ENCODE measurements at regions not wholly inside any gene's neighbourhood (a gene's known extent, or its start where the extent isn't known, plus 50 kb on each side); places are given as distances from the start of the nearest gene placed in this dataset.
A peak's percentile ranks its signal among the peaks of the same experiment; 100 is the strongest.
"Not testable (repeated sequence)": the region's sequence is repeated elsewhere in the genome, so short reads cannot be mapped to it uniquely, and the experiment has no call there.

DNA sequence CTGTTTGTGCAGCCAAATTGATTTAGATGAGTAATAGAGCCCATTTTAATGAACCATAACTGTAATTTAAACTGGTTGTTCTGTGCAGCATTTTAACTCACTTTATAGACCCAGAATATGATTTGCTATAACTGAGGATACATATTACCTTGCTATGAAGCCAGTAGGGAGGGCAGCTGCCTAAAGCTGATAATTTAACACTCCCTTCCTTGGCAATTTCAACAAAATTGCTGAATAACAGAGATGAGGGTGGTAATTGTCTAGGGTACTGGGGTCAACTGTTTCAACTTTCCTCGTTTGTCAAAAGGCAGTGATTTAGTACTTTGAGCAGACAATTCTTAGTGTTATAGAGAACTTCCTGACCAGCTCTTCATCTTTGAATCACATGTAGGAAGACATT is 304.9 kb upstream of the POU1F1 start:
- no peak for DNase-seq (ENCODE audit: low spot score)

DNA sequence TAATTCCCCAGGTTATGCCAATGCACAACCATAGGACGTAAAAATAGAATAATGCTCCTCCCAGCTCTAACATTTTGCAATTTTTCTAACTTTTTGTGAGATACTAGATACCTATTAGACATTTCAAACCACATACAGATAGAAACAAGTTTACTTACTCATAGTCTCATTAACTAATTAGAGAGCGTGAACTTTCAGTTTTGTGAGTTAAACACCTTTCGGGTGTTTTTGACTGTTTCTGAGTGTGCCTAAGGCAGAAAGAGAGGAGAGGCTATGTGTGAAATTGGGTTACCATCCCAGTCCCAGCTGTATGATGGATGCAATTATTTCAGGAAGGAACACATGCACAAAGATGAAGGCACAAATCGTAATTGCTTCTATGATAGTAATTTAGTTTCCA is 300.4 kb upstream of the POU1F1 start:
- DNase-seq (ENCODE audit: low spot score): no peak

DNA sequence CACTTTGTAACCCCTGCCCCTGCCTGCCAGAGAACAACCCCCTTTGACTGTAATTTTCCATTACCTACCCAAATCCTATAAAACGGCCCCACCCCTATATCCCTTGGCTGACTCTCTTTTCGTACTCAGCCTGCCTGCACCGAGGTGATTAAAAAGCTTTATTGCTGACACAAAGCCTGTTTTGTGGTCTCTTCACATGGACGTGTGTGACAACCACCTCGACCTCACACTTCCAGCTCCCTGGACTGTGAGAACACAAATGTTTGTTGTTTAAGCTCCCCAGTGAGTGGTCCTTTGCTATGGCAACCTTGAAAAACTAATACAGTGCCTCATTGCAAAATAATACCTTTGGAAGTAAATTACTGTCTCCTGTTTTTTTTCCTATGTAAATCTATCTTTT is 299.2 kb upstream of the POU1F1 start:
- no peak for DNase-seq (ENCODE audit: low spot score)

DNA sequence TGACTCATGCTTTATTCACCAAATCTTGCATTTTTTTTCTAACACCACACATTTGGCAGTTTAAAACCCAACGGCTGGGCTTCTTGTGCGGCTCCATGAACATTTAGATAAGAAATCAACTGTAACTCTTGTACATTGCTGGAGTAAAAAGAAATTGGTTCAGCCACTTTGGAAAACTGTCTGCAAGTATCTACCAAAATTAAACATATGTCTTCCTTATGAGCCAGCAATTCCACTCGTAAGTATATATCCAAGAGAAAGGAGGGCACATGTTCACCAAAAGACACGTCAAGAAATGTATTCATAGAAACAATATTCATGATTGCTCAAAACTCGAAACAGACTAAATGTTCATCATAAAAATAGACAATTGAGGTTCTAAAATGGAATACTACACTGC is 291.9 kb upstream of the POU1F1 start:
- no peak for DNase-seq (ENCODE audit: low spot score)

DNA sequence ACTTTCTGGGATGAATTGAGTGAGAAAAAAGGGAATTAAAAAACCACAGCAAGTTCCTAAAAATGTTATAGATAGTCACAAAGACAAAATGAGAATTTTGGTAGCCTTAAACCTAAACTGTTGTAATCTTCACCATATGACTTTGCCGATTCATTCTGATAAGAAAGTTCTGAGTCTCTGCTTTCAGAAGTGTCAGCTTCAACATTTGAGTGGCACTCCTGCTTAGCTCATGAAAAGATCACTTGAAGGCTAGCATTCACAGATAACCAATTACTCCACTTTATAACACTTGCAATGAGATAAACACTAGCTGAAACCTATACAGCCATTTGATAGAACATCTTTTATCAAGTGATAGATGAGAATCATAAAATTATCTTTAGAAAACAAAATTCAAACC is 288.1 kb upstream of the POU1F1 start:
- no peak for DNase-seq (ENCODE audit: low spot score)

DNA sequence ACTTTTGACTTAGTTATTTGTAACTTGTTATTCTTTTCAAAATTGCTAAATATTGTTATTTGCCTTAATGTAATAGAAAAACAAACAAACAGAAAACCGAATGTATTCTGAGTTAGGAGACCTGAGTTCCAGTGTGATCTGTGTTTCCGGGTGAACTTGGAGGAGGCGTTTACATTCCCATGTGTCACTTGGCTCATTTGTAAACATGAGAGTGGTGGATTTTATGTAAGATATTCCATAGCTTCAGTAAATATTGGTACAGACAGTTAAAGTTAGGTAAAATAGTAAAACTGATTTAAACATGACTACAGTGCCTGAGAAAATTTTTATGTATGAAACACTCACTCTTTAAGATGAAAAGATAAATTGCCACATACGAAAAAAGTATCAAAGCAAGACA is 287.3 kb upstream of the POU1F1 start:
- DNase-seq (ENCODE audit: low spot score): no peak

DNA sequence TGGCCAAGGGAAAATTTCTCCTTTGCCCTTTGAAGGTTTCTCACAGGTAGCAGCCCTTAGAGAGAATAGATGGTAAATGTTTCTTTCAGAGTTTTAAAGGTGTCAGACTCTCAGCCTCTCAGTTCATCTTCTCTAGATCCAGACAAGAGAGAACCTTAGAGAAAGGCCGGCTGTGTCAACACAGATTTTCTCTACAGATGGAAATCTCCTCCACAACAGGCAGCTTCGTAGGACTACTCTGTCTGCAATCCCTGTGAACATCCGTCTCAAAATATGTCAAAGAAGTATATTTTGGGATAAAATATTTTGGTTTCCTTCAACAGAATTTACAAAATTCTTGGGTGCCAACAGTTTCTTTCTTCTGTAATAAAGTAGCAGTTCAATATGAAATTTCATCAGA is 282.1 kb upstream of the POU1F1 start:
- no peak for DNase-seq (ENCODE audit: low spot score)

DNA sequence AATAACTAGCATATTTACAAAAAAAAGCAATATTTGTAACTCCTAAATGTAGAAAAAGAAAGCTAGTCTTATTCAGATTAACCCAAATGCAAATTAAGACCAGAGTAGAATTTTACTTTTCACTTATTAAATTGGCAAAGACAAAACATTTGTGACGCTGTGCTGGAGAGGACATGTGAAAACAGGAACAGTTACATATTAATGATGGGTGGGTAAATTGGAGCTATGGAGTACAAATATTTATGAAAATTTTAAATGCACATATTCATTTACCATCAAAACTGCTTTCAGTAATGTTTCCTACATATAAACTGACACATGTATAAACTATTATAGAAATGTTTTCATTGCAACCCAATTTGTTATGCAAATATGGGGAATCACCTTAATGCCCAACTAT is 278.9 kb upstream of the POU1F1 start:
- DNase-seq (ENCODE audit: low spot score): no peak

DNA sequence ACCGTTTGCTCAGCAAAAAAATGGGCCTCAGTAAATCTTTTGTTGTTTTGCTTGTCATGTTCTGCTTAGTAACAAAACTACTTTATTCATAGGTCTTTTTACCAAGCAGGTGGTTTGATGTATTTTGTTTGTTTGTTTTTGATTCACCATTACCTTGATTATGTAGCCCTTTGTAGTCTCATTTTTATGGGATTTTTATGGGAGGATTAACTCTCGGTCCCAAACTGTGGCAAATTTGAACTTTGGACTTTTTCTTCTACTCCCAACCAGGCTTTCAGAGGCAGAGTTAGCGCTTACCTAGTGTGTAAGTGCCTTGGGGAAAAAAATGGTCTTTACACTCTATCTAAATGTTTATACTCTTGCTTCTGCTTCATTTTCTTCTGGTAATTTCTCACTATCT is 276.7 kb upstream of the POU1F1 start:
- DNase-seq (ENCODE audit: low spot score): no peak

DNA sequence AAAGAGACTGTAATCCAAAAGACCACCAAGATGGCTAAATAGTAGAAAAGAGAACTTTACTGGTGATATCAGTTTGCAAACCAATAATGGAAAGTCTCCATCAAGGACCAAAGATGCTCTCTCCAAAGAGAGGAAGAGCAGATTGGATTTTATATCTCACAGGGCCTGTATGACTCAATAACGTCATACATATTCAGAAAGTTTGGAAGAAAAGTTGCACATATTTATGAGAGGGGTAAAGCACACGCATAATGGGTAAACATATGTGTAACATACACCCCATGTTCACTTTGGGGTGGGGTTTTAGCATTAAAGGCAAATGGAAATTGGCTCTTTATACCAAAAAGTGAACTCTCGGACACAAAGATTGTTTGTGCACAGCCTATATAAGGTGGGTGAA is 274.5 kb upstream of the POU1F1 start:
- no peak for DNase-seq (ENCODE audit: low spot score)

DNA sequence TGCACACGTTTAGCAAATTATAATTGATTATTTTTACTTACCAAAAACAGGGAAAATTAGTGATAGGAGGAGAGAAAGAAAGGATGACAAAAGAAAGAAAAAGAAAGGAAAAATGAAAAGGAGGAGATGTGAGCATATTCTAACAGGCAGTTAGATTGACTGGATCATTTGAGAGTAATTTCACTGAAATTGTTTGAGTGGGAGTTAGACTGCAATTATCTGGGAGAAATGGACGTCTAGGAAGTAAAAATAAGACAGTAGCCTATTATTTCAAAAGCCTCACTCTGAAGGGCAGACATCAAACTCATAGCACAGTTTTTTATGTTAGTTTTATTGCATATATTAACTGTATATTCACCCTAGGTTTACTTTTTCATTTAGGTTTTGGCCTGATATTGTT is 272.8 kb upstream of the POU1F1 start:
- no peak for DNase-seq (ENCODE audit: low spot score)

DNA sequence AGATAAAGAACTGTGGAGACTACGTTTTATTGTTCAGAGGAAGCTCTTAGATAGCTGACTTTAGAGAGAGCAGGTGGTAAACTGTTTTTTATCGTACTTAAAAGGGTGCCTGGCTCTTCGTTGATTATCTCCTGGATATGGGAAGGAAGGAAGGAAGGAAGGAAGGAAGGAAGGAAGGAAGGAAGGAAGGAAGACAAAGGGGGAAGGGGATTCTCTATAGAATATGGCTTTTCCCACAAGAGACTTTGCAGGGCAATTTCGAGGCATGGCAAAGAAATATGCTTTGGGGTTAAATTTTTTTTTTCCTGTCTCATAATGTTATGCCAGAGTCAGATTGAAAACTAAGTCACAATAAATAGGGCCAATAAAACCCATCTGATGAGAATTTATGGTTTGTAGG is 271.9 kb upstream of the POU1F1 start:
- DNase-seq (ENCODE audit: low spot score): no peak

DNA sequence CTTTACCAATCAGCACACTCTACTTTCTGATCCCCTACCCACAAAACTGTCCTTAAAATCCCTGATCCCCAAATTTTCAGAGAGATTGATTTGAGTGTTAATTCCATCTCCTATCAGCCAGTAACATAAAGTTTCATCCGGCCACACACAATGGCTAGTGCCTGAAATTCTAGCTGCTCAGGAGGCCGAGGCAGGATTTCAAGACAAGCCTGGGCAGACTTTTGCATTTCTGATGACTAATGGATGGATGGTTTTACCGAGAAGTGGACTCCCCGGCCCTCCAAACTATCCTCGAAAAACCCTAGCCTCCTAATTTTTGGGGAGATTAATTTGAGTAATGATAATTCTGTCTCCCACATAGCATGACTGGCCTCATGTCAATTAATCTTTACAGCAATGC is 269.8 kb upstream of the POU1F1 start:
- no peak for DNase-seq (ENCODE audit: low spot score)

DNA sequence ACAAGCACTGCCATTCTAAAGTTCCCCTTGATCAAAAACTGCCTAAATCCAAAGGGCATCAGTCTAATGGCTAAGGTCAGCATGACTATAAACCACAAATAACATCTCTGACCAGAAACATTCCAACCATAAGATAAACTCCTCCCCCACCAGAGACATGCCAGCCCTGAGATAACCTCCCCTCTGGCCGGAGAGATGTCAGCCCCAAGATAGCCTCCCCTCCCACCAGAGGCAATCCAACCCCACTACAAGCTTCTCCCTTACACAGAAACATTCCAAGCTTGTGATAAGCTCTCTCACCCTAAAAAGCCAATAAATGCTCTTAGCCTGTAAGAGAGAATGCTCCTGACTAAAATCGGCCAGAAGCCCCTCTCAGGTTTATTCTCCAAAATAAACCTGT is 267.0 kb upstream of the POU1F1 start:
- DNase-seq (ENCODE audit: low spot score): not testable (repeated sequence)

DNA sequence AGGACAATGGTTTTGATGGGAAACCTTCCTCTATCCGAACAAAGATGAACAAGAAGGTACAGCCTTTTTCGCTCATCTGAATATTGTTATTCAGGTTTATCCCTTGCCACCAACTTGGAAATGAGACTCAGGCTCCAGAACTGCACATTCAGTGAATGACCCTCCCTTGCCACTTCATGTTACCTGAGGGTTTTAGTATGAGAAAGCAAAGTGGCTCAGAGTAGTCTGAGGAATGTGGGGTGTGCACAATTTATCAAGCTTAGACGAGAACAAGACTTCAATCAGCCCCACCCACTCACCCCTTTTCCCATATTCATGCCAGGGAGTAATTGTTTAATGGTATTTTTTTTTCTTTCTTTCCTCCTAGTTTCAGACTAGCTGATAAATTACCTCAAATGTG is 265.3 kb upstream of the POU1F1 start:
- no peak for DNase-seq (ENCODE audit: low spot score)

DNA sequence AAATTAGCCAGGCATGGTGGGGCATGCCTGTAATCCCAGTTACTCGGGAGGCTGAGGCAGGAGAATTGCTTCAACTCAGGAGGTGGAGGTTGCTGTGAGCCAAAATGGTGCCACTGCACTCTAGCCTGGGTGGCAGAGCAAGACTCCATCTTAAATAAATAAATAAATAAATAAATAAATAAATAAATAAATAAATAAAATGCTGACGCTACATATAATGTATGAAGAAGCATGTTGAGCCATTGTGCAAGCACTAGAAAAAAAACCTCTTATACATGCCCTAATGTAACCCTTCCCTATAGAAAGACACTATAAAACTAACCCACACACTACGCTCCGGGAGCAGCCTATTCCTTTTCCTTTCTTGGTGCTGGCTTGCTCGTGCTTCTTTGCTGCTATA is 262.3 kb upstream of the POU1F1 start:
- DNase-seq (ENCODE audit: low spot score): not testable (repeated sequence)

DNA sequence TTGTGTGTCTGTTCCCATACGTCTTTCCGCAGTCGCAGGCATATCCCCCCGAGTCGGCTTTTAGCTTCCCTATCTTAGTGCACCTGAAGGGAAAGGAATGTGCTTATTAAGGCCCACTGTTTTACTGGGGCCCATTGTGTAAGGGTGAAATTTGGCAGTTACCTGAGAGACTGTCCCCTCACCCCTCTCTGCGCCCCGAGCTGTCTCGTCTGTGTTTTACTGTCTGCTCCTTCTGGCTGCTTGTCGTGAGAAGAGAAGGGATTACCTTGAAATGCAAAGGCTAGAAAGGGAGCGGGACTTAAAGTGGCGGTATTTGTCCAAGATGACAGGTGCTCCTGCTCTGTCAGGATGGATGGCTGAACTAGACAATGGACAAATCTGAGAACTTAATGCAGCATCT is 233.0 kb upstream of the POU1F1 start:
- DNase-seq (ENCODE audit: low spot score): no peak

DNA sequence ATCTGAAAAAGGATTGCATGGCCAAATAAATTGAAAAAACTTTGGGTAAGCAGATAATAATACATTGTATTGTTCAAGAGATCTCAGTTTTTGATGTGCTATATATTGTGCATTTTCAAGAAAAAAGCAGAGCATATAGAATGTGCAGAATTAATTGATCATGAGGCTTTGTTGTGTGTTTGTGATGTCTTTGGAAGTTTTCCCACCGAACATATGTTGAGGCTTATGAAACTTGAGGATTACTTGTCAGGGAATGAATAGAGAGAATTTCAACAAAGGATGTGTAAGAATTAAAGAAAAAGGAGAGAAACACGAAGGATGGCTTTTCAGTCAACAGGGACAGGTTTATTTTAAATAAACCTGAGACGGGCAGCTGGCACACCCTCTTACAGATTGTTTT is 232.5 kb upstream of the POU1F1 start:
- no peak for DNase-seq (ENCODE audit: low spot score)

DNA sequence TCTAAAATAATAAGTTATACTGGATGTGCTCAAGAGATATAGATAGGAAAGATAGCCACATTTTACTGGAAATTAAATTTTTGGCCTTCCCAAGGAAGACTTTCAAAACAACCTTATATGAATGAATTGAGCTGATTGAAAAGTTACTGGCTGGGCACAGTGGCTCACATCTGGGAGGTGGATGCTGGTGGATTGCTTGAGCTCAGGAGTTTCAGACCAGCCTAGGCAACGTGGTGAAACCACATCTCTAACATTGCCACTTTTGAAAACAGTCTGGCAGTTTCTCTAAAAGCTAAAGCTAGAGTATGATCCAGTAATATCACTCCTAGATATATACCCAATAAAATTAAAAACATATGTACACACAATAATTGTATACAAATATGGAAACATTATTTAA is 231.4 kb upstream of the POU1F1 start:
- DNase-seq (ENCODE audit: low spot score): no peak

DNA sequence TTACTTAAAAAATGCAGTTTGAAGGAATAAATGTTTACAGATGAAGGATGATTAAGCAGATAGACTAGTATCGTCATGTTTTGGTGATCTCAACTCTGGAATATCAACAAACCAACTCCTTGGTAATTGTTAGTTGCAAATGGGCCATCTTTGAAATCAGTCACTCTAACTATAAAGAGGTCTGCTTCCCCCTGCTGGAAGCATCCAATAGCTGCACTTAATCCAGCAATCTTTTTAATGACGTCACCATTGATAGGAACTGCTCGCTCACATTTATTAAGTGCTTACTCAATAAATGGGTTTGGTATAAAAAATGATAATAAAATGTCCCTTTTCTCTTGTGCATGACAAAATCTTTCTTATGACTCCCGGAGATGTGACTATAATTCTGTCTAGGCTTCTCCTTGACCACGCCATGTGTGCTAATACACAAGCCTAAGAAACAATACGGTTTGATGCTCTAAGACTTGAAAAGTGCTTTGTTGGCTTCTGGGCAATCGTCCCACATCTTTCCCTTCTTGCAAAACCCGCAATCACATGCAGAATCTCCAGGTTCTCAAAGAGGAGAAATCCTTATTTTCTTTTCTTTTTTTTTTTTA is 227.6 kb upstream of the POU1F1 start:
- peak; percentile 25 for DNase-seq (ENCODE audit: low spot score)

DNA sequence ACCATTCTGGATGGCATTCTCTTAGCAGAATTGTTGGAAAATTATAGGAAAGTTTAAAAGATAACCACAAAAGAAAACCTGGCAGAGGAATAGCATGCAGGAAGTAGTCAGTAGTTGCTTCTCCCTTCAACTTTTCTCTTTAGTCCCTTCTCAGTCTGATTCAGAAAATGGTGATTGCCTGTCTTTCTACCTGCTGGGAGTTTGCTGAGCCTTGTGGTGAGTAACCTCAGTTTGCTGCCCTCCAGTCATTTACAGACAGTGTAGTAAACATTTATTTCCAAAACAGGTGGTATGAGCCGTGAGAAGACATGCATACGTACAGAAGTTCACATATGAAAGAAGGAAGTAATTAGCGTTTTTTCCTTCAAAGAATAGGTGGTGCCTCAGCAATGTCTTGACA is 224.7 kb upstream of the POU1F1 start:
- DNase-seq (ENCODE audit: low spot score): no peak

DNA sequence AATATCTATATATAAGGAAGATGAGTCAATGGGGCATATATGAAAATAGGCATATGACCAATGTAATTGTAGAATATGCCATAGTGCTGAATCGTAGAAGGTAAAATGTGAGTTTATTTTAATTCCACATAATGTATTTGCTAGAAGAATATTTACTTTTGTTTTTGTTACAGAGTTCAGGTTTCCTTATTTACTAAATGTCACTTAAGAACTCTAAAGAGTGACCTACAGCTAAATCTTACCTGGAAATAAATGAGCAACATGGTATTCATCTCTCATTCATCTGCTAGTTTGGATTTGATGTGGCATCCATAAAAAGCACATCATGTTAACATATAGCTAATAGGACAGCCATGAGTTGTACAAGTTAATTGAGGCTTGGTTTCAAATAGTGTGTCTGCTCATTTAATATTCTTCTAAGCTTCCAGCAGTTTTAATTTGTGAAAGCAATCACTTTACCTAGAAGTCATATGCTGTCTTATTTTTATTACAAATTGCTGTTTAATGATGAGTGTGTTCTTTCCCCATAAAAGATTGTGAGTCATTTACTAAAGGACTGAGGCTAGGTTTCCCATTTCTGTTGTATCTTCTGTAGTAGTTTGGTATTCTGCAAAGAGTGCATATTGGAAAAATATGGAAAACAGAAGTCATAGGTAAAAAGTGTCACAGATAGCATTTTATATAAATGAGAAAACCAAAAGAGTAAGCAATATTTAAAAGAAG is 222.1 kb upstream of the POU1F1 start:
- DNase-seq (ENCODE audit: low spot score): no peak

DNA sequence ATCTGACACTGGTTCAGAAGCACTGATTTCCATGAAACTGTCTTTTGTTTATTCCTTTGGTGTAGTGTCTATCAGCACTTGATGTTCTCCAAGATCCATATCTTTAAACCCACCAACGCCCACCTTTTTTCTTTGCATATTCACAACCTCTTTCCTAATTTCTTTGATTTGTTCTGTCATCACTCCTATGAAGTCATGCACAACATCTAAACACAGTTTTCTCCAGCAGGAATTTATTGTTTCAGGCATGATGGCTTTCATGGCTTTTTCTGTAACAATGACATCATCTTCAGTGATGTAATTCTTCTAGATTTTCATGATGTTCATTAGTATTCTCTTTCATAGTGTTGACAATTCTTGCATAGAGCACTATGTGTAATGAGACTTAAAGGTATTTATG is 219.6 kb upstream of the POU1F1 start:
- DNase-seq (ENCODE audit: low spot score): no peak

DNA sequence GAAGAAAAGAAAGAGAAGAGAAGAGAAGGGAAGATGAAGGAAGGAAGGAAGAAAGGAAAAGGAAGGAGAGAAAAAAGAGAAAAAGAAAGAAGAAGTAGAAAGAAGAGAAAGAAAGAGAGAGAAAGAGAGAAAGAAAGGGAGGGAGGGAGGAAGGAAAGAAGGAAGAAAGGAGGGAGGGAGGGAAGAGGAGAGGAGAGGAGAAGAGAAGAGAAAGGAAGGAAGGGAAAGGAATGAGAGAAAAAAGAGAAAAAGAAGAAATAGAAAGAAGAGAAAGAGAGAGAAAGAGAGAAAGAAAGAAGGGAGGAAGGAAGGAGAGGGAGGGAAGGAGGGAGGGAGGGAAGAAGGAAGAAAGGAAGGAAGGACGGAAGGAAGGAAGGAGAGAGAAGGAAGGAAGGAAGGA is 217.9 kb upstream of the POU1F1 start:
- no peak for DNase-seq (ENCODE audit: low spot score)

Measured in mucosa of gallbladder (tissue), 1 donor.